ENCODE measurements at regions not wholly inside any gene's neighbourhood (a gene's known extent, or its start where the extent isn't known, plus 50 kb on each side); places are given as distances from the start of the nearest gene placed in this dataset.

DNA sequence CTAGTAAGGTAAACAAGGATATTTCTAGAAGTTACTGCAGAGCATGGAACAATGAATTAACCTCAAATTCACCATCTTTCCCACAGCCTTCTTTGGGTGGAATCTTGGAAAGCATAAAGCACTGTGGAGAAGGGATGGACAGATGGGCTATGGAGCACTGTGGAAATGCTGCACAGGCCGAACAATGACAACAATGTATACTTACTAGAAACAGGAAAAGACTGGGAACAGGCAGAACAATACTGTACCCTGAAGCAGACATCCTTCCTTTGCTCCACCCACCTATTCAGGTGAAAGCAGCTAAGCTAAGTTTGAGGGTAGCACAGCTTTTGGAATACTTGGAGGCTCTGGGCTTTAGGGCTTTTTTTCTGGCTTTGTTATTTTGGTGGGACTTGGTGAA, 250.6 kb upstream of the KLF8 start:
- no peak overlapping the region for H3K4me3 ChIP-seq
- H3K4me1 ChIP-seq, result no peaks in the 10 kb centered on the region
- no peaks in the 10 kb centered on the region for H3K36me3 ChIP-seq
- DNase-seq, result no peak
- H3K27ac ChIP-seq, result no peak overlapping the region
- TF ChIP-seq, protein P1, sequence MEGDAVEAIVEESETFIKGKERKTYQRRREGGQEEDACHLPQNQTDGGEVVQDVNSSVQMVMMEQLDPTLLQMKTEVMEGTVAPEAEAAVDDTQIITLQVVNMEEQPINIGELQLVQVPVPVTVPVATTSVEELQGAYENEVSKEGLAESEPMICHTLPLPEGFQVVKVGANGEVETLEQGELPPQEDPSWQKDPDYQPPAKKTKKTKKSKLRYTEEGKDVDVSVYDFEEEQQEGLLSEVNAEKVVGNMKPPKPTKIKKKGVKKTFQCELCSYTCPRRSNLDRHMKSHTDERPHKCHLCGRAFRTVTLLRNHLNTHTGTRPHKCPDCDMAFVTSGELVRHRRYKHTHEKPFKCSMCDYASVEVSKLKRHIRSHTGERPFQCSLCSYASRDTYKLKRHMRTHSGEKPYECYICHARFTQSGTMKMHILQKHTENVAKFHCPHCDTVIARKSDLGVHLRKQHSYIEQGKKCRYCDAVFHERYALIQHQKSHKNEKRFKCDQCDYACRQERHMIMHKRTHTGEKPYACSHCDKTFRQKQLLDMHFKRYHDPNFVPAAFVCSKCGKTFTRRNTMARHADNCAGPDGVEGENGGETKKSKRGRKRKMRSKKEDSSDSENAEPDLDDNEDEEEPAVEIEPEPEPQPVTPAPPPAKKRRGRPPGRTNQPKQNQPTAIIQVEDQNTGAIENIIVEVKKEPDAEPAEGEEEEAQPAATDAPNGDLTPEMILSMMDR (IDR thresholded peaks at IDR 0.05), result no peak
- TF ChIP-seq POLR2A (IDR thresholded peaks at IDR 0.05), result no peak
- H3K27me3 ChIP-seq, result no peaks in the 10 kb centered on the region
- no peaks in the 10 kb centered on the region for H3K9me3 ChIP-seq

DNA sequence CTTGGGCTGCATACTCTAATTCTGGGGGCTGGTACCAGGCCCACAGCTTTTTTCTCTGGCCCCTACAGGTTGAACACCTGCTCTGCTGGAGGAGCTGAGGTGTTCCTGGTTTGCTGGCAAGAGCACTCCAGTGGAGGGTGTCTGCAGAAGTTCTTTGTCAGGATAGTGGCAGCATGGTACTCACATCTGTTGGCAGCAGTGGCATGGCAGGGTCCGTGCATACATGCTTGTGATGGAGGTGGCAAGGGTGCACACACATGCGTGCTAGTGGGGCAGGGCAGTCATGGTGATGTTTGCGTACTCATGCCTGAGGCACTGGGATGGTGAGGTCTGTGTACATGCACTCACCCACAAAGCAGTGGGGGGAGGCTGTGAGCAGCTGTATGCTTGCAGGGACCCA, 235.5 kb upstream of the KLF8 start:
- Histone ChIP-seq H3K36me3 (no peaks in the 10 kb centered on the region), H3K27me3 (no peaks in the 10 kb centered on the region), H3K27ac (no peak overlapping the region), H3K4me3 (no peak overlapping the region), H3K4me1 (no peaks in the 10 kb centered on the region), H3K9me3 (no peaks in the 10 kb centered on the region)
- TF ChIP-seq POLR2A (IDR thresholded peaks at IDR 0.05), result no peak
- TF ChIP-seq, protein P1 (IDR thresholded peaks at IDR 0.05), result no peak
- DNase-seq, result no peak

DNA sequence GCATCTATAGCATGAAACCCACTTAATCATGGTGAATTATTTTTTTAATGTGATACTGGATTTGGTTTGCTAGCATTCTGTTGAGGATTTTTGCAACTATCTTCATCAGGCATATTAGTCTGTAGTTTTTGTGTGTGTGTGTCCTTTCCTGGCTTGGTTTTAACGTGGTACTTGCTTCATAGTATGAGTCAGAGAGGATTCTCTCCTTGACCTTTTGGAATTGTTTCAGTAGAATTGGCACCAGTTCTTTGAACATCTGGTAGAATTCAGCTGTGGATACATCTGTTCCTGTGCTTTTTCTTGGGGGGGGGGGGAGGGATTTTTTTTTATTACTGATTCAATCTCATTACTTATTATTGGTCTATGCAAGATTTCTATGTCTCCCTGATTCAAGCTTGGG, 232.0 kb upstream of the KLF8 start:
- Histone ChIP-seq H3K36me3 (no peaks in the 10 kb centered on the region), H3K9me3 (no peaks in the 10 kb centered on the region), H3K4me1 (no peaks in the 10 kb centered on the region), H3K27me3 (no peaks in the 10 kb centered on the region), H3K4me3 (no peak overlapping the region), H3K27ac (no peak overlapping the region)
- DNase-seq, result no peak
- TF ChIP-seq POLR2A (IDR thresholded peaks at IDR 0.05), result no peak
- TF ChIP-seq, protein P1 (IDR thresholded peaks at IDR 0.05), result no peak

DNA sequence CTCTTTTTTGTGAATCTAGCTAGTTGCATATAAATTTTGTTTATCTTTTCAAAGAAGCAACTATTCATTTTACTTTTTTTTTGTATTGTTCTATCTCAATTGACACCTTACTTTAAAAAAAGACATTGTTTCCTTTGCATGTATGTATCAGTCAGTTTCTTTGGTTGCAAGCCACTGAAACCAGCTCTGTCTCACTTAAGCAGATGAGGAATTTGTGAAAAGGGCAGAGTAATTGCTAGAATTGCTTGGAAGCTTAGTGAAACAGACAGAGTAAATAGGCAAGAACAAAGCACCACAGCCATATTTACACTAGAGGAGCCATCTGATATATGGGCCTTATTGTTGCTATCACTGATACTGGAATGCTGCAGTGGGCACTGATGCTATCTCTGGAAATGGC, 231.4 kb upstream of the KLF8 start:
- TF ChIP-seq, protein P1 (IDR thresholded peaks at IDR 0.05), result no peak
- TF ChIP-seq POLR2A (IDR thresholded peaks at IDR 0.05), result no peak
- Histone ChIP-seq H3K27ac (no peak overlapping the region), H3K27me3 (no peaks in the 10 kb centered on the region), H3K4me1 (no peaks in the 10 kb centered on the region), H3K4me3 (no peak overlapping the region), H3K36me3 (no peaks in the 10 kb centered on the region), H3K9me3 (no peaks in the 10 kb centered on the region)
- no peak for DNase-seq

DNA sequence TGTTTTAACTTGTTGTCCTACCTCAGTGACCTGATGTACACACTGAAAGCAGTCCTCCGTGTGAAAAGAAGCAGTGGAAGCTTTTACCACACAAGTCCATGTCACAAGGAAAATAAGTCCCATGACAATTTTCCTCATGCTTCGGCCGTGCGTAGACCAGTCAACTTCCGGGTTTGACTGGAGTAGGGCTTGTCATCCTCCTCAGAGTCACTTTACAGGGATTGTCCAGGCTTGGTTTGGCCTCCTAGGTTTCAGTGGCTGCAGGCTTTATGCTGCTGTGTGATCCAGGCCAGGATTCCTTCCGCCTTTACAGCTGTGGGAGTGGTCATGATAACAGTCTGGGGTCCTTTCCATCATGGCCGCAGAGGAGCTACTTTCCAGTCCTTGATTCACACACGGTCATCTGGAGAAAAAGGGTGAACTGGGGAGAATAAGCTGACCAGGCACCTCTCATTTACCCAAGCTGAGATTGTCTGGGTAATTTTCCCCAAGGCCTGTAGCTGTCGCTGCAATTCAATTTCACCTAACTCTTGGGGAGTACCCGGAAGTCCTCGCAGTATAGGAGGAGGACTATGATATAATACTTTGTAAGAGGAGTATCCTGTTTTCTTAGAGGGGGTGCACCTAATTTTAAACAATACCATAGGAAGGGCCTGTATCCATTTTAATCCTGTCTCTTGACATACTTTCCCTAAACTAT, 206.1 kb upstream of the KLF8 start:
- H3K27me3 ChIP-seq, result no peaks in the 10 kb centered on the region
- H3K4me1 ChIP-seq, result no peaks in the 10 kb centered on the region
- no peak for DNase-seq
- H3K9me3 ChIP-seq, result no peaks in the 10 kb centered on the region
- H3K27ac ChIP-seq, result no peak overlapping the region
- H3K36me3 ChIP-seq, result no peaks in the 10 kb centered on the region
- TF ChIP-seq, protein P1 (IDR thresholded peaks at IDR 0.05), result no peak
- no peak for TF ChIP-seq POLR2A (IDR thresholded peaks at IDR 0.05)
- H3K4me3 ChIP-seq, result no peak overlapping the region

DNA sequence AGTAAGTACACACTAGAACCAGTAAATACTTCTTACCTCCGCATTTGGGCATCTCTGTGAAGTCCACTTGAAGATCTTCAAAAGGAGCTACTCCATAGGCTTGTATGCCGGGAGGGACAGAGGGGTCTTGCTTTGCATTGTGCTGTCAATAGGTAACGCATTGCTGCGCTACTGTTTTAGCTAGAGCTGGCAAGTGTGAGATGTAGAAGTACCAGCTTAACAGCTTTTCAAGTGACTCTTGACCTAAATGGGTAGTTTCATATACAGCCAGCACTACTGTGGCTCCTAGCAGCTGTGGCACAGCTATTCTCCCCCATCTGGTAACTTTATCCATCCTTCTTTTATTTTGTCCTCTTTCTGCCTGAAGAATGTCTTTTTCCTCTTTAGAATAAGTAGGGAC, 205.3 kb upstream of the KLF8 start:
- H3K36me3 ChIP-seq, result no peaks in the 10 kb centered on the region

More for the DNA sequence above, 205.3 kb upstream of the KLF8 start:
- DNase-seq, result no peak
- no peaks in the 10 kb centered on the region for H3K27me3 ChIP-seq
- no peak overlapping the region for H3K27ac ChIP-seq
- no peaks in the 10 kb centered on the region for H3K9me3 ChIP-seq
- TF ChIP-seq, protein P1 (IDR thresholded peaks at IDR 0.05), result no peak
- no peak overlapping the region for H3K4me3 ChIP-seq
- no peaks in the 10 kb centered on the region for H3K4me1 ChIP-seq

Measured in Peyer's patch (tissue), 4 donors.